ENCODE measurements at regions not wholly inside any gene's neighbourhood (a gene's known extent, or its start where the extent isn't known, plus 50 kb on each side); places are given as distances from the start of the nearest gene placed in this dataset.

DNA sequence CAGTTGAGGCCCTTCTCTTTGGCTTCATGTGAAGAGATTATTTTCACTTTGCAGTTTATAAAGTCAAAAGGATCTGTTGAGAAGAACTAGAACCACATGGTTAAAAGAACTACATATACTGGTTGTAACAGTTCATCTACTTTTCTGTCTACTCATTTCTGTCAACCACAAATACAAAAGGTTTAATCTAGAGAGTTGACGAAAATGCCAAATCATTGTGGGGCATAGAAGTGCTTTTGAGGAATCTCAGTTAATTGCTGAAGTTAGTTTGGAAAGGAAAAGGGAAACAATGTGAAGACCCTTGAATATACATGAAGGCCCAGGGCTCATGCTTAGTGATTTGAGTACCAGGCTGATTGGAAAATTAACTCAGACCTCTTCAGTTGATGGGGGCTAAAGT, 415.7 kb upstream of the ZP4 start:
- no peaks in the 10 kb centered on the region for H3K4me1 ChIP-seq
- no peak overlapping the region for H3K4me3 ChIP-seq
- H3K9me3 ChIP-seq = no peaks in the 10 kb centered on the region
- intact Hi-C loops (cut with DNase I) = no loop called here
- no peaks in the 10 kb centered on the region for H3K36me3 ChIP-seq
- ATAC-seq (no peak), DNase-seq (no peak)
- H3K27me3 ChIP-seq (ENCODE audit: low read depth) = no peaks in the 10 kb centered on the region
- no peak overlapping the region for H3K27ac ChIP-seq
- TF ChIP-seq, protein P1, sequence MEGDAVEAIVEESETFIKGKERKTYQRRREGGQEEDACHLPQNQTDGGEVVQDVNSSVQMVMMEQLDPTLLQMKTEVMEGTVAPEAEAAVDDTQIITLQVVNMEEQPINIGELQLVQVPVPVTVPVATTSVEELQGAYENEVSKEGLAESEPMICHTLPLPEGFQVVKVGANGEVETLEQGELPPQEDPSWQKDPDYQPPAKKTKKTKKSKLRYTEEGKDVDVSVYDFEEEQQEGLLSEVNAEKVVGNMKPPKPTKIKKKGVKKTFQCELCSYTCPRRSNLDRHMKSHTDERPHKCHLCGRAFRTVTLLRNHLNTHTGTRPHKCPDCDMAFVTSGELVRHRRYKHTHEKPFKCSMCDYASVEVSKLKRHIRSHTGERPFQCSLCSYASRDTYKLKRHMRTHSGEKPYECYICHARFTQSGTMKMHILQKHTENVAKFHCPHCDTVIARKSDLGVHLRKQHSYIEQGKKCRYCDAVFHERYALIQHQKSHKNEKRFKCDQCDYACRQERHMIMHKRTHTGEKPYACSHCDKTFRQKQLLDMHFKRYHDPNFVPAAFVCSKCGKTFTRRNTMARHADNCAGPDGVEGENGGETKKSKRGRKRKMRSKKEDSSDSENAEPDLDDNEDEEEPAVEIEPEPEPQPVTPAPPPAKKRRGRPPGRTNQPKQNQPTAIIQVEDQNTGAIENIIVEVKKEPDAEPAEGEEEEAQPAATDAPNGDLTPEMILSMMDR (IDR thresholded peaks at IDR 0.05) = no peak

DNA sequence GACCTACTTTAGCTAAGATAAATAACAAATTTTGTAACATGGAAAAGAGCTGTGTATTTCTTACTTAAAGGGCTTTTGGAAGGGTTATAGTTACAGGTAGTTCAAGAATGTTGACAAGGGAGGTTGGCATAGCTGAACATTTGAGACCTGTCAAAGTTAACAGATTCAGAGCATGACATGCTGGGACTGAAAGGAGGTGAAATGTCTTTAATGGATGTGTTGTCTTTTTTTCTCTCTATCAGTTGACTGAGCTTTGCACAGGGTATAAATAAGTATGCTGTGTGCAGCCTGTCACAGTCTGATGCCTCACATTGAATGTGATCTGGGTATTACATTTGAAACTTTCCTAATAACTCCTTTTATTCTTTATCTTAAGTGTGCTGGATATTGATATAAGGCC, 411.9 kb upstream of the ZP4 start:
- H3K9me3 ChIP-seq = no peaks in the 10 kb centered on the region
- H3K27ac ChIP-seq = no peak overlapping the region

DNA sequence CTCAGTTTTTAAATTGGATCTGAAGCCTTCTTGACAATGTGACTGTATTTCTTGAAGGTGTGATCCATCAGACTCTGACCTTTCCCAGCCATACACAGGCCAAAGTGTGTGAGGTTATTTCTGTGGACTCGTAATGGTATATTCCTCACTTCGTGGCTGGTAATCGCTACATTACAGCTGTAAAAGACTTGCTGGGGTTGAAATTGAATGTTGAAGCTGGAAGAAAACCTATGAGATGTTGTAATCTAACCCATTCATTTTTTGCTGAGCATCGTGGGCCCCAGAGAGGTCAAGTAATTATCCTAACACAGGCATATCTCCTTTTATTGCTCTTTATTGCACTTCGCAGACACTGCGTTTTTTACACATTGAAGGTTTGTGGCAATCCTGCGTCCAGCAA, 405.6 kb upstream of the ZP4 start:
- no peak for DNase-seq
- Histone ChIP-seq H3K27ac (no peak overlapping the region), H3K4me3 (no peak overlapping the region), H3K36me3 (no peaks in the 10 kb centered on the region), H3K9me3 (no peaks in the 10 kb centered on the region), H3K4me1 (no peaks in the 10 kb centered on the region), H3K27me3 (ENCODE audit: low read depth) (no peaks in the 10 kb centered on the region)
- TF ChIP-seq, protein P1 (IDR thresholded peaks at IDR 0.05) = no peak
- intact Hi-C loops (cut with DNase I) = no loop called here
- no peak for ATAC-seq

More for the DNA sequence above, 411.9 kb upstream of the ZP4 start:
- no peaks in the 10 kb centered on the region for H3K36me3 ChIP-seq
- no peak overlapping the region for H3K4me3 ChIP-seq
- intact Hi-C loops (cut with DNase I) = no loop called here
- no peak for DNase-seq
- no peaks in the 10 kb centered on the region for H3K27me3 ChIP-seq (ENCODE audit: low read depth)
- H3K4me1 ChIP-seq = no peaks in the 10 kb centered on the region
- TF ChIP-seq, protein P1 (IDR thresholded peaks at IDR 0.05) = no peak
- no peak for ATAC-seq

DNA sequence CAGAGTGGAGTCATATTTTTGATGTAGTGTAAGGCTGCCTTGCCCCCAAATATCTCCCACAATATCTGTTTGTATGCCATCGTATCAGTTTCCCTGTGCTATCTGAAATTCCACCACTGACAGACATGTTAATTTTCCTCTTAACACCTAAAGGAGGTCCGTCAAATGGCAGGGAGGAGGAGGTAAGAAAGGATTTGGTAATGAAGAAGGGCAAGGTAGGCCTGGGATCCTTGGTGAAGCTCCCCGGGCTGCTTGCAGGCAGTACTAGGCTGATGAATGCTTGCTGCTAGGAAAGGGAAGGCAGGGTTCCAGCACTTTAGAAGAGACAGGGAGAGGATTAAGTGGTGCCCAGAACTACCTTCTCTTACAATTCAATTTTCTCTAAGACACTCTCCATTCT, 402.4 kb upstream of the ZP4 start:
- TF ChIP-seq, protein P1 (IDR thresholded peaks at IDR 0.05) = no peak
- H3K27ac ChIP-seq = no peak overlapping the region
- no peak overlapping the region for H3K4me3 ChIP-seq
- no peaks in the 10 kb centered on the region for H3K27me3 ChIP-seq (ENCODE audit: low read depth)
- H3K36me3 ChIP-seq = no peaks in the 10 kb centered on the region
- DNase-seq (no peak), ATAC-seq (no peak)
- intact Hi-C loops (cut with DNase I) = no loop called here
- no peaks in the 10 kb centered on the region for H3K4me1 ChIP-seq
- no peaks in the 10 kb centered on the region for H3K9me3 ChIP-seq

DNA sequence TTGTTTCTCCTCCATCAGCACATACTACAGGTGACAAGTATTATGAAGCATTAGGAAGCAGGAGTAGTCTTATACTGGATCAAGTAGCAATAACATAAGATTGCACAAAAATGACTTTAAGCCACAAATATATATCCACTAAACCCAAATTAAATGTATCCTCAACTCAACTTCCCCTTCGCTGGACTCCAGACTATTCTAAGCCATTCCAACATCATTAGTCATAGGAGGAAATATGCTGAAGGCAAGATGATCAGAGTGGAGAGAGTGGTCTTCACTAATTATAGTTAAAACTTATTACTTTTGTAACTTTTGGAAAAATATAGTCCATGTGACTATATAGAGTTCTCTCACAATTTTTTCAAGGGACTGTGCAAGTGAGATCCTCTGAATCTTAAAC, 390.7 kb upstream of the ZP4 start:
- Histone ChIP-seq H3K4me1 (no peaks in the 10 kb centered on the region), H3K36me3 (no peaks in the 10 kb centered on the region), H3K27me3 (ENCODE audit: low read depth) (no peaks in the 10 kb centered on the region), H3K4me3 (no peak overlapping the region), H3K27ac (no peak overlapping the region), H3K9me3 (peaks cover 10% of the 10 kb centered on the region)
- intact Hi-C loops (cut with DNase I) = no loop called here
- TF ChIP-seq, protein P1 (IDR thresholded peaks at IDR 0.05) = no peak
- DNase-seq (no peak), ATAC-seq (no peak)

Measured in lower lobe of right lung (tissue), 2 donors.